Left colon (tissue), 2 donors: ENCODE measurements at regions not wholly inside any gene's neighbourhood (a gene's known extent, or its start where the extent isn't known, plus 50 kb on each side); places are given as distances from the start of the nearest gene placed in this dataset.

Experiments
- ATAC-seq: fragments of 200-7000 bp; cut with Tn5 transposase; one replicate; pipeline ENCODE4 v1.9.1; 2020; ENCODE audit warnings: mild to moderate bottlenecking, moderate library complexity
- DNase-seq, 2 donors: peaks; one replicate each; pipeline ENCODE4 v3.0.0-alpha.2; 2020
- intact Hi-C, 2 donors: fragments of 100-400 bp; cut with DNase I in 1 of 2; cut with micrococcal nuclease in 1 of 2; formaldehyde crosslinking; loops; one replicate each; pipeline versions ENCODE4 v1.11.2 to v1.14.0; 2022; cut with DNase I, micrococcal nuclease
- donor health status: DM: no; HTN: no; CAD: no.
- donor health status: DM: yes; HTN: yes; CAD: no.

DNA sequence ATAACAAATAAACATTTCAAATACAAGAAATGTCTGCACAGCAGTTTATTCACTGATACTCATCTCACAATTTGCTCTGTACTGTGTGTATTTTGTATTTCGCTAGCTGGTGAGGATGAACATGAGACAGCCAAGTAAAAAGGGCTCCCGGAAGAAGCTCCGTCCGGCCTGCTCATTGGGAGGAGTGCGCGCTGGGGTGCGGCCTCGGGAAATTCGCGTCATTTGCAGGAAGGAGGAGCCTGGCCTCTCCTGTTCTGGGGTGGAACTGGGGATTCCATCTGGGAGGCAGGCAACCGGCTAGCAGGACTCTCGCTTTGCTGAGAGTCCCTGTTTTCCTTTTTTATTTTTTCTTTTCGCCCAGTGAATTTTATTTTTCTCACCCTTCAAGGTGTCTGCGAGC, 368.4 kb upstream of the TMEM132C start:
- intact Hi-C loops, result no loop called here
- ATAC-seq (no peak), DNase-seq (no peak)

DNA sequence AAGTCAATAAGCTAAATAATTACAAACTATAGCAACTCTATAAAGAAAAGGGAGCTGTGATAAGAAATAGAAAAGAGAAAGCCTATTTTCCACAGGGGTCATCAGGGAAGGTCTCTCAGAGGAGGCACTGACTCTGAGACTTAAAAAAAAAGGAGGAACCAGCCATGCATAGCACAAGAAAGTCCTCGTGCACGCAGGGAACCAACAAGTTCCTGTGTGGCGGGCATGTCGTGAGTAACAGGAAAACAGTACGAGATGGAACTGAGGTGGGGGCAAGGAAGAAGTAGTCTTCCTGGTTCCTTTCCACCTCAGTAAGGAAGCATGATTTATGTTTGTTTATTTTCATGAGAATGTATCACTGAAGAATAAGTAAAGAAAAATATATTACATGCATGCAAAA, 367.0 kb upstream of the TMEM132C start:
- DNase-seq (no peak), ATAC-seq (no peak)
- intact Hi-C loops, result no loop called here

DNA sequence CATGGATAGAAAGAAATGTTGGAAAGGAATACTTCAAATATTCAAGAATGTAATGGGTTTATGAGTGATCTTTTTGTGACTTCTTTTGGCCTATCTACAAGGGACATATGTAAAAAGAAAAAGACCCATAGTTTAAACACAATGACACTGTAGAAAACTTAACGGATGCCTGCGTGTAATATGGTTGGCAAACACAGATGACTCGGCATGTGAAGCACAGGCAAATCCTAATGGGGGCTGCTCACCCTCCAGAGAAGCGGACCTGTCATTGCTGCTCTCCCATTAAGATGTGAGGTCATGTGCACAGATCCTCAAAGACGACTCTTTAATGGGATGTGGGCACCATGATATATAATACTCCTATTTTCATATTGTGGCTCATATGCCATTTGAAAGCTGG, 366.6 kb upstream of the TMEM132C start:
- intact Hi-C loops, result no loop called here
- ATAC-seq, result no peak
- DNase-seq, result no peak

DNA sequence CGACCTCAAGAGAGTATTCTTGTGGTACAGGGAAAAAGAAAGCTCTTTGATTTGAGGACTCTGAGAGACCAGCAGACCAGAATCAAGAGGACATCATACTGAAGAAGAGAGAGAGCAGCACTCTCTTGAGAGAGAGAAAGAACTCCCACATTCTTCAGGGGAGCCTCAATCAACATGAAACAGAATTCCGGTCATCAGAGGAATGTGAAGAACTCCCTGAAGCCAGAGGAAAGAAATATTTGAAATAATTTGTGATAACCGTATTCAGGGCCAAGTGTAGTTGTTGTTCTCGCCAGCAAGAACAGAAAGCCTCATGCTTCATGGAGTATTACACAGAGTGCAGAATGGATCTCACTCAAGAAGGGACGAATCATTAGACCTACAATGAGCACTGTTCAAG, 363.8 kb upstream of the TMEM132C start:
- intact Hi-C loops, result no loop called here
- no peak for ATAC-seq

GRCh38 chr12:127909041-127909440, 357.9 kb upstream of the TMEM132C start:
- ATAC-seq (no peak), DNase-seq (no peak)
- intact Hi-C loops, result no loop called here

More for the DNA sequence above, 363.8 kb upstream of the TMEM132C start:
- DNase-seq, result no peak

GRCh38 chr12:127911291-127911690, 355.7 kb upstream of the TMEM132C start:
- DNase-seq, result peak in 1 of 2 donors; percentile 17
- ATAC-seq, result peak; percentile 74
- intact Hi-C loops, result no loop called here

- no peak for DNase-seq
- ATAC-seq, result no peak
- intact Hi-C loops, result no loop called here
Measured at GRCh38 chr12:127912035-127912665, 354.8 kb upstream of the TMEM132C start.

DNA sequence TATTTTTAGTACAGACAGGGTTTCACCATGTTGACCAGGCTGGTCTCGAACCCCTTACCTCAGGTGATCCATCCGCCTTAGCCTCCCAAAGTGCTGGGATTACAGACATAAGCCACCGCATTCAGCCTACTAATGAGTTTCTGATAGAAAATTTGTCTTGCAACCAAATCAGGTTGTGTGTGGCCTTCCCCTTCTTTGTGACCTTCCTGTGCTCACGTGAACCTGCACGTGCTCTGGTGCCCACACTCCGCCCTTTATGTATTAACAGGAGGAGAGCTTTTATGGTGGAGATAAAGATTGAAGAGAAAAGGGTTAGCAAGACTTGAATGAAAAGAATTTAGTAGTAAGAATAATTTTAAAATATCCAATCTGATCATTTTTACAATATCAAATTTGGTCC, 343.5 kb upstream of the TMEM132C start:
- intact Hi-C loops, result no loop called here
- no peak for ATAC-seq
- DNase-seq, result no peak

DNA sequence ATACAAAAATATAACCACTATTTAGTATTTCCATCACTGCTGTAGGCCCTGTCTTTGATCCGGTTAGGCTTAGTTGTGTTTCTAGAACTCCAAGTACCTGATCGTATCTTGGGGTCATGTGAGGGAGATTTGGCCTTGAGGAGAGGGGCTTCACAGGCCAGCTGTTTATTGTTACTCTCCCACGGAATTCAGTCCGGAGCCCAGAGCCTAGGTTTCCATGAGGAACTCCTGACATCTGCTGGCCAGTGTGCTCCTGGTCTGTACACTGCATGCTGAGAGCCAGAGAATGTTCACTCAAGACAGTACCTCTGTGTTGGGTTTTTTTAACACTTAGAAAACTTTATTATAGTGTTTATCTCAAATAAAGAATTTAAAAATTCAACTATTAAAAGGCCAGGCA, 341.0 kb upstream of the TMEM132C start:
- peak; percentile 80 for ATAC-seq
- intact Hi-C loops, result no loop called here
- DNase-seq, result peak in 1 of 2 donors; percentile 31

DNA sequence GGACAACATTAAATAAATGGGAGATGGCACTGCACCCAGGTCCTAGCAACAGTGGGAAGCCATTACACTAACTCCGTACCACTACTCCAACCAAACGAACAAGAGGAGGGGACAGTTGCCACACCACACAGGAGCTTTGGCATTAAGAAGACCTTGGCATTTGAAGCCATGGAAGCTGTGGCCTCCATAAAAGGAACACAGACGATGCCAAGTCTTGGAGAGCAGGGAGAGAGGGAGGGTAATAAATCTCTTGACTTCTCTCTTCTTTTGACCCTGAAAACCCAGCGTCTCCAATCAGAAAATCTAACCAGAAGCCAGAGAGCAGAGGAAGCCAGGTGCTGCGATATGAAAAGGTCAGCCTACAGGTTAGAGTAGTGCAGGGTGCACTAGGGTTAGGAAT, 338.8 kb upstream of the TMEM132C start:
- DNase-seq (no peak), ATAC-seq (peak; percentile 17)
- intact Hi-C loops, result no loop called here

DNA sequence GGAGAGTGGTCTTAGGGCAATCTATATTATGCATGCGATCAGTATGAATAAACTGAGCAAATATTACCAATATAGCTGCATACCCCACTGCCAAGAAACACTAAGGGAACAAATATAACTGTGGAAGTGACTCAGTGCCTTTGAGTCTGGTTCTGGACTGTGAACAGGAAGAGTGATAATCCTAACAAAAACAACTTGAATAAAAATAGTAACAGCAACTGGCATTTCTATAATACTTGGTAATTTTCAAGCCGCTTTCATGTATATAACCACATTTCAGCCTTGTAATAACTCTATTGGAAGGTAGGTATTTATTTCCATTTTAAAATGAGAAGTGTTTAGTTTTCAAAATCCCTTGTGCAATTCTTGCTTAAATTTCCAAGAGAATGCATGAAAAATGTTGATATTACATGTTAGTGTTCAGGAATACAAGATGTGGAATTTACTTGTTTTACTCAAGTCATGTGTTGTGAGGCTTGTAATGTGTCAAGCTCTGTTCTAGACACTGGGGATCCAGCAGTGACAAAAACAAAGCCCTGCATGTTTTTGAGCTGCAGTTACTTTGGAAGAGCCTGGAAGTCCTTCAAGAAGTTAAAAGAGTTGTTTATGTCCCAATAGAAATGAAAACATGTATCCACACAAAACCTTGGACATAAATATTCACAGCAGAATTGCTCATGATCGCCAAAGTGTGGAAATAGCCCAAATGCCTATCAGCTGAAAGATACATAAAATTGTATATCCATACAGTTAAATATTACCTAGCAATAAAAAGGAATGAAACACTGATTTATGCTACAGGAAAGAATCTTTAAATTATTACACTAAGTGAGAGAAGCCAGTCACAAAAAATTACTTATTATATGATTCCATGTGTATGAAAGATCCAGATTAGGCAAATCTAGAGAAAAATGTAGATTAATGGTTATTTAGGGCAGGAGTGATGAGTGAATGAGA, 338.1 kb upstream of the TMEM132C start:
- DNase-seq, result no peak
- peak; percentile 80 for ATAC-seq
- intact Hi-C loops, result no loop called here

GRCh38 chr12:127930122-127930521, 336.8 kb upstream of the TMEM132C start:
- no peak for DNase-seq
- ATAC-seq, result no peak
- intact Hi-C loops, result no loop called here

DNA sequence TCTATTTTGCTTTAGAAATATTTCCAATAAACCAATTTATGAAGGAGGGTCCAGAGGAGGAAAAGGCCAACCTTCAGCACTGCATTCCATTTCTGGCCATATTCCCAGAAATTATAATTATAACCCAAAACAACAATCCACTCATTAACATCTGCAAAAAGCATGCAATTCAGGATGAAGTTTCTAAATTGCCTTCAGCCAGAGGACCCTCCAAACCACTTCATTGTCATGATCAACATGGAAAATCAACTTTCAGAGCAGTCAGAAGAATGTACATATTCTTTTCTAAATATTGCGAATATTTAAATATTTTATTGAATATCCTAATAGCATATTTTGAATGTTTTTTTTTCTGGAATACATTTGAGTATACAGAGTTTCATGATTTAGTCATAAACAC, 332.6 kb upstream of the TMEM132C start:
- intact Hi-C loops, result no loop called here
- DNase-seq, result no peak

DNA sequence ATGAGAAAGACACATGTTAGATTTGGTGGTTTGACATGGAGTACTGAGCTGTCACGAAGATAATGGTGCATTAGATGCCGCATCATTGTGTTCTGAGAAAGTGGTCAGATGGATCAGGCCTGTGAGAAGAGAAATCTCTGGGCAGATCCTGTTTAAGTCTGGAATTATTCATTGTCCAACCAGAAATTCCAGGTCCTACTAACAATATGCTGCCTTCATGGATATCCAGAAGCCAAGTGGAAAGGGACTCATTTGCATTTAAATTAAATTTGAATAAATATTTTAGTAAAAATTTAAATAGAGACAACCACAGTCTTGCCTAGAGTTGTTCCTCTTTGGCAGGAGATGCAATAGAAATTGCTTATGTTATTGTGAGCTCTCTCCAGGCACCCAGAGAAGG, 330.5 kb upstream of the TMEM132C start:
- intact Hi-C loops, result no loop called here
- DNase-seq, result no peak
- no peak for ATAC-seq

More for the DNA sequence above, 332.6 kb upstream of the TMEM132C start:
- no peak for ATAC-seq

DNA sequence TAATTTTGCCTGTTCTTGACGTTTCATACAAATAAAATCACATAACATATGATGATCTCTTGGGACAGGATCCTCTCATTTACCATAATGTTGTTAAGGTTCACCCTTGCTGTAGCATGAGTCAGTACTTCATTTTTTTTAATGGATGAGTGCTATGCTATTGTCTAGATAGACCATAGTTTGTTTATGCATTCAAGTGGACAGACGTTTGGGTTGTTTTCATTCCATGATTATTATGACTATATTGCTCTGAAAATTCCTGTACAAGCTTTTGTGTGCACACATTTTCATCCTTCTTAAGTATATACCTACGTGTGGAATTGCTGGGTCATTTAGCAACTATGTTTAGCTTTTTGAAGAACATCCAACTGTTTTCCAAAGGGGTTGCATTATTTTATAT, 325.6 kb upstream of the TMEM132C start:
- intact Hi-C loops, result no loop called here
- DNase-seq, result no peak
- no peak for ATAC-seq

- DNase-seq, result no peak
- intact Hi-C loops, result no loop called here
- ATAC-seq, result peak; percentile 12
Measured at GRCh38 chr12:127942981-127943380, 324.0 kb upstream of the TMEM132C start.

DNA sequence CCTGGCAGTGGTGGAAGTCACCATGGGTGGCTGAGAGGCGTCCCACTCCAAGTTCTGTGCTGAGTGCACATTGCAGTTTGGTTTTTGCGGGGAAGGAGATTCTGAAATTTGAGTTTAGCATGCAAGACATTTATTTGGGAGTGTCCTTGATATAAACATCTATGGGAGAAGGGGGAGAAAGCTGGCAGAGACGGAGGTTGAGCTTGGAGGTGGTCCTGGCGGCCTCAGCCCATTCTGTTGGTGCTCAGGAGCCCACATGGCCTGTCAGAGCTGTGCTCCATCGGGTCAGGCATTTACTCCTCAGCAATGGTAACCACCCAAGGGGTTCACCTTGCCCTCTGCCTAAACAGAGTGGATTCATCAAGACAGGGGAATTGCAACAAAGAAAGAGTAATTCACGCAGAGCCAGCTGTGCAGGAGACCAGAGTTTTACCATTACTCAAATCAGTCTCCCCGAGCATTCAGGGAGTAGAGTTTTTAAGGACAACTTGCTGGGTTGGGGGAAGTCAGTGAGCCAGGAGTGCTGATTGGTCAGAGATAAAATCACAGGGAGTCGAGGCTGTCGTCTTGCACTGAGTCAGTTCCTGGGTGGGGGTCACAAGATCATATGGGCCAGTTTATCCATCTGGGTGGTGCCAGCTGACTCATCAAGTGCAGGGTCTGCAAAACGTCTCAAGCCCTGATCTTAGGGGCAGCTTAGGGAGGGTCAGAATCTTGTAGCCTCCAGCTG, 323.3 kb upstream of the TMEM132C start:
- ATAC-seq (peak; percentile 60), DNase-seq (peak; percentile 31 to 64)
- intact Hi-C loops, result no loop called here

DNA sequence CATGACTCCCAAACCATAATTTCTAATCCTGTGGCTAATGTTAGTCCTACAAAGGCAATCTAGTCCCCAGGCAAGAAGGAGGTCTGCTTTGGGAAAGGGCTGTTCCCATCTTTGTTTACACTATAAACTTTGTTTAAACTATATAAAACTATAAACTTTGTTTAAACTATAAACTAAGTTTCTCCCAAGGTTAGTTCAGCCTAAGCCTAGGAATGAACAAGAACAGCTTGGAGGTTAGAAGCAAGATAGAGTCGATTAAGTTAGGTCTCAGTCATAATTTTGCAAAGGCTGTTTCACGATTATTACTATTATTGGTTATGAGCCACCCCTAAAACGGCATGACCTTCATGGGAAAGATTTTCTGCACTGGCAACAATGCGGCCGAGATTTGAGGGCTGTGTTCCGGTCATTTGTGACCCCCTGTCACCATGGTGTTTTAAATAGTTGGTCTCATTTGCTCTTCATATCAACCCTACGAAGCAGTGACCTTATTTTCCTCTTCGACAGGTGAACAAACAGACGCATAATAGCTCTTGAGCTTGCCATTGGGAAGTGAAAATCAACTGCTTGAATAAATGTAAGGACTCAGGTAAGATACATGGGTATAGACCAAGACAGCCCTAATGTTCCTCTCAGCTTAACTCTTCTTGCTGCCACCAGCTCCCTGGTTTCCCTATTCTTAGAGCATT, 322.6 kb upstream of the TMEM132C start:
- DNase-seq, result no peak
- ATAC-seq, result peak; percentile 89

GRCh38 chr12:127957001-127957660, 309.8 kb upstream of the TMEM132C start:
- ATAC-seq, result no peak
- no peak for DNase-seq
- intact Hi-C loops, result no loop called here

More for the DNA sequence above, 322.6 kb upstream of the TMEM132C start:
- intact Hi-C loops, result no loop called here
